ENCODE measurements at regions not wholly inside any gene's neighbourhood (a gene's known extent, or its start where the extent isn't known, plus 50 kb on each side); places are given as distances from the start of the nearest gene placed in this dataset.
"Not testable (repeated sequence)": the region's sequence is repeated elsewhere in the genome, so short reads cannot be mapped to it uniquely, and the experiment has no call there.

DNA sequence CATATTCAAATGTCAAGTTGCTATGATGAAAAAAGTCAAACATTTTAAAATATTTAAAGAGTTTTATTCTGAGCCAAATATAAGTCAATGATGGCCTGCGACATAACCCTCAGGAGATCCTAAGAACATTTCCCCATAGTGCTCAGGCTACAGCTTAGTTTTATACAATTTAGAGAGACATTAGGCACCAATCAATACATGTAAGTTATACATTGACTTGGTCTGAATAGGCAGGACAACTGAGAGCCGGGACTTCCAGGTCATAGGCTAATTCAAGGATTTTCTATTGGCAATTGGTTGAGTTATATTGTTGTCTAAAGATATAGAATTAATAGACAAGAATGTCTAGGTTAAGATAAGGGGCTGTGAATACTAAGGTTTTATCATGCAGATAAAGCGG is 64.5 kb downstream of the UGT2B28 start:
- POLR2A ChIA-PET; CTCF ChIA-PET; DNase-seq (ENCODE audit: extremely low spot score): not testable (repeated sequence)

- CTCF ChIA-PET; POLR2A ChIA-PET; DNase-seq (ENCODE audit: extremely low spot score): not testable (repeated sequence)
These were observed 68.5 kb downstream of the UGT2B28 start for GRCh38 chr4:69348746-69349145.

- CTCF ChIA-PET, result no interaction called here
These were observed 80.0 kb downstream of the UGT2B28 start for GRCh38 chr4:69360271-69360670.

GRCh38 chr4:69360768-69361167 is 80.5 kb downstream of the UGT2B28 start:
- DNase-seq (ENCODE audit: extremely low spot score); POLR2A ChIA-PET; CTCF ChIA-PET: not testable (repeated sequence)

More at GRCh38 chr4:69360271-69360670, 80.0 kb downstream of the UGT2B28 start:
- POLR2A ChIA-PET, result no interaction called here
- no peak for DNase-seq (ENCODE audit: extremely low spot score)
- no peak for TF ChIP-seq HDGF (IDR thresholded peaks at IDR 0.05; ENCODE audit: borderline replicate concordance)
- no peak for TF ChIP-seq FOXK2 (IDR thresholded peaks at IDR 0.05)
- no peak for TF ChIP-seq LEF1 (IDR thresholded peaks at IDR 0.05; ENCODE audit: borderline replicate concordance)
- no peak for TF ChIP-seq NFRKB (IDR thresholded peaks at IDR 0.05)
- TF ChIP-seq SP1 (IDR thresholded peaks at IDR 0.05), result no peak

DNA sequence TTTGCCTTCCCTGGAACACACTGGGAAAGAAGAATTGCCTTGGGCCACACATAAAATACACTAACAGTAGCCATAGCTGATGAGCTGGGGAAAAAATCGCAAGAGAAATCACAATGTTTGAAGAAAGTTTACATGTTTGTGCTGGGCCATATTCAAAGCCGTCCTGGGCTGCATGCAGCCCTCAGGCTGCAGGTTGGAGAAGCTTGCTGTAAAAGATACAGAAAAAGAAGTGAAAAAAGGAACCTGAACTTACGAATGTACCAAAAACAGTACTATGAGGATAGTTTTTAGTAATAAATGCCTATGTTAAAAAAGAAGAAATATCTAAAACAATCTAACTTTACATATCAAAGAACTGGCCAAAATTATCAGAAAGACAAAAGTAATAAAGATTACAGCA is 82.1 kb downstream of the UGT2B28 start:
- ChIA-PET POLR2A (no interaction called here), CTCF (no interaction called here)
- TF ChIP-seq L3MBTL2 (conservative IDR thresholded peaks at IDR 0.05) (no peak), SUZ12 (IDR thresholded peaks at IDR 0.05) (no peak), LEF1 (IDR thresholded peaks at IDR 0.05; ENCODE audit: borderline replicate concordance) (no peak), FOXA1 (IDR thresholded peaks at IDR 0.05) (no peak), ELF4 (IDR thresholded peaks at IDR 0.05) (no peak), FOXK2 (IDR thresholded peaks at IDR 0.05) (no peak), CTBP1 (IDR thresholded peaks at IDR 0.05; ENCODE audit: borderline replicate concordance) (no peak)
- DNase-seq (ENCODE audit: extremely low spot score), result no peak

- POLR2A ChIA-PET; CTCF ChIA-PET; DNase-seq (ENCODE audit: extremely low spot score): not testable (repeated sequence)
These were observed 87.4 kb downstream of the UGT2B28 start for GRCh38 chr4:69367664-69368063.

DNA sequence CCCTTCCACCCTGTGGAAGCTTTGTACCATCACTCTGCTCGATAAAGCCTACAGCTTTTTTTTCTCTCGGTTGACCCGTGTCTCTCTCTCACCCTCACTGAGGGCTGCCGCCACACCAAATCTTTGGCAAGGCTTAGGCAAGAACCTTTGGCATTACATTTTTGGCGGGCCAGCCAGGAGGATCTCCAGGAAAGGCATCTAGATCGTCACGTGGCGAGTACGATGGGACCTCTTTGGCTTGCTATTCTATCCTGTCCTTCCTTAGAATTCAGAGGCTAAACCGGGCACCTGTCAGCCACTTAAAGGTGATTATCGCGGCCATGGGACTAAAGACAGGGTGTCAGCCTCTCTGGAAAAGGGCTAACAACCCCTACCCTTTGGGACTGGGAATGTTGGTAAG is 96.2 kb downstream of the UGT2B28 start:
- ChIA-PET CTCF (no interaction called here), POLR2A (no interaction called here)
- TF ChIP-seq LEF1 (IDR thresholded peaks at IDR 0.05; ENCODE audit: borderline replicate concordance), result no peak
- TF ChIP-seq, protein P1, sequence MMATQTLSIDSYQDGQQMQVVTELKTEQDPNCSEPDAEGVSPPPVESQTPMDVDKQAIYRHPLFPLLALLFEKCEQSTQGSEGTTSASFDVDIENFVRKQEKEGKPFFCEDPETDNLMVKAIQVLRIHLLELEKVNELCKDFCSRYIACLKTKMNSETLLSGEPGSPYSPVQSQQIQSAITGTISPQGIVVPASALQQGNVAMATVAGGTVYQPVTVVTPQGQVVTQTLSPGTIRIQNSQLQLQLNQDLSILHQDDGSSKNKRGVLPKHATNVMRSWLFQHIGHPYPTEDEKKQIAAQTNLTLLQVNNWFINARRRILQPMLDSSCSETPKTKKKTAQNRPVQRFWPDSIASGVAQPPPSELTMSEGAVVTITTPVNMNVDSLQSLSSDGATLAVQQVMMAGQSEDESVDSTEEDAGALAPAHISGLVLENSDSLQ (IDR thresholded peaks at IDR 0.05), result no peak
- TF ChIP-seq L3MBTL2 (conservative IDR thresholded peaks at IDR 0.05), result no peak
- no peak for TF ChIP-seq FOXM1 (IDR thresholded peaks at IDR 0.05; ENCODE audit: borderline replicate concordance)
- TF ChIP-seq SP1 (IDR thresholded peaks at IDR 0.05), result no peak
- TF ChIP-seq TARDBP (IDR thresholded peaks at IDR 0.05), result no peak
- TF ChIP-seq SUZ12 (IDR thresholded peaks at IDR 0.05), result no peak
- TF ChIP-seq ZNF384 (IDR thresholded peaks at IDR 0.05), result no peak
- TF ChIP-seq ELF4 (IDR thresholded peaks at IDR 0.05), result no peak
- no peak for TF ChIP-seq ARNT (IDR thresholded peaks at IDR 0.05)
- TF ChIP-seq FOXK2 (IDR thresholded peaks at IDR 0.05), result no peak
- TF ChIP-seq BHLHE40 (IDR thresholded peaks at IDR 0.05; ENCODE audit: borderline replicate concordance), result no peak
- TF ChIP-seq HDGF (IDR thresholded peaks at IDR 0.05; ENCODE audit: borderline replicate concordance), result no peak
- no peak for TF ChIP-seq FOXA1 (IDR thresholded peaks at IDR 0.05)
- DNase-seq (ENCODE audit: extremely low spot score), result no peak

GRCh38 chr4:69377562-69377961 is 97.3 kb downstream of the UGT2B28 start:
- DNase-seq (ENCODE audit: extremely low spot score), result no peak
- TF ChIP-seq LEF1 (IDR thresholded peaks at IDR 0.05; ENCODE audit: borderline replicate concordance) (no peak), NFRKB (IDR thresholded peaks at IDR 0.05) (no peak), FOXA1 (IDR thresholded peaks at IDR 0.05) (no peak), SP1 (IDR thresholded peaks at IDR 0.05) (no peak), ZNF384 (IDR thresholded peaks at IDR 0.05) (no peak), ARNT (IDR thresholded peaks at IDR 0.05) (no peak), CTBP1 (IDR thresholded peaks at IDR 0.05; ENCODE audit: borderline replicate concordance) (no peak), FOXK2 (IDR thresholded peaks at IDR 0.05) (no peak), SUZ12 (IDR thresholded peaks at IDR 0.05) (no peak), FOXM1 (IDR thresholded peaks at IDR 0.05; ENCODE audit: borderline replicate concordance) (no peak), ELF4 (IDR thresholded peaks at IDR 0.05) (no peak), BHLHE40 (IDR thresholded peaks at IDR 0.05; ENCODE audit: borderline replicate concordance) (no peak), TARDBP (IDR thresholded peaks at IDR 0.05) (no peak), HDGF (IDR thresholded peaks at IDR 0.05; ENCODE audit: borderline replicate concordance) (no peak), L3MBTL2 (conservative IDR thresholded peaks at IDR 0.05) (no peak)
- TF ChIP-seq, protein P1 (IDR thresholded peaks at IDR 0.05), result no peak
- ChIA-PET CTCF (no interaction called here), POLR2A (no interaction called here)

GRCh38 chr4:69383281-69383680 is 103.0 kb downstream of the UGT2B28 start:
- POLR2A ChIA-PET, result no interaction called here
- TF ChIP-seq FOXA1 (IDR thresholded peaks at IDR 0.05), result no peak
- no peak for TF ChIP-seq NFRKB (IDR thresholded peaks at IDR 0.05)
- TF ChIP-seq ARNT (IDR thresholded peaks at IDR 0.05), result no peak
- TF ChIP-seq, protein P1 (IDR thresholded peaks at IDR 0.05), result no peak
- no peak for TF ChIP-seq SUZ12 (IDR thresholded peaks at IDR 0.05)
- DNase-seq (ENCODE audit: extremely low spot score), result no peak

DNA sequence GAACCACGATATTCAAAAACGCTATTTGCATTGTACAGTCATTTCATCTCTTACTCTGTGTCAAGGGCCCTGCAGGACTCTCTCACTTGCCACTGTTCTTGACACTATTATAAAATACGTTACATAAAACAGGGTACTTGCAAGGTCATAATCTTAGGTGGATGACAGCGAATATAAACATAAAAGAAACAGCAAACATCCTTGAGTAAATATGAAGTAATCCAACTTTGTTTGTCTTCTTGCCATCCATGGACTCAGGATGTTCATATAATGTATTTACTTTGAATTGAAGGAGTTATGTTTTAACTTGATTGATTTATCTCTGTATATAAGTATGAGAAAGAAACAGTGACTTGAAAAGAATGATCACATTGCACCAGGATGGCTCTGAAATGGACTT is 106.6 kb downstream of the UGT2B4 start:
- POLR2A ChIA-PET; CTCF ChIA-PET; DNase-seq (ENCODE audit: extremely low spot score): not testable (repeated sequence)

More at GRCh38 chr4:69383281-69383680, 103.0 kb downstream of the UGT2B28 start:
- CTCF ChIA-PET, result interaction anchor here (1.1 kb wide), 1 partner anchor 9 kb away, joined by 3 read pairs; no protein-coding TSS in a partner anchor

All from HEK293T (cell line).